CD4-positive, CD25-positive, alpha-beta regulatory T cell (primary cell): ENCODE measurements at regions not wholly inside any gene's neighbourhood (a gene's known extent, or its start where the extent isn't known, plus 50 kb on each side); places are given as distances from the start of the nearest gene placed in this dataset.

Experiments
- ATAC-seq, 2 donors: fragments of 150-1000 bp; cut with Tn5 transposase; one replicate each; pipeline ENCODE4 v1.10.0; 2021; ENCODE audit warnings: low read depth in 2 of 2, moderate number of reproducible peaks in 2 of 2, moderate library complexity in 1 of 2
- DNase-seq, 3 donors: peaks; one replicate each; pipeline versions ENCODE4 v3.0.0 to v3.0.0-alpha.2; 2012 to 2022; ENCODE audit warnings: mixed read lengths in 1 of 3
- H3K27ac ChIP-seq: one replicate; pipeline ENCODE4 v1.7.0; 2013; ENCODE audit warnings: mild to moderate bottlenecking, low read length; ENCODE audit not compliant: insufficient read depth, poor library complexity, severe bottlenecking
- H3K27me3 ChIP-seq: one replicate; pipeline ENCODE4 v1.7.0; 2013; ENCODE audit warnings: low read length; ENCODE audit not compliant: control insufficient read depth, insufficient read depth
- H3K36me3 ChIP-seq: one replicate; pipeline ENCODE4 v1.7.0; 2013; ENCODE audit warnings: mild to moderate bottlenecking, low read length, moderate library complexity; ENCODE audit not compliant: control insufficient read depth, insufficient read depth
- H3K4me1 ChIP-seq: 2 replicates; pipeline ENCODE4 v1.7.0; 2013; ENCODE audit warnings: mild to moderate bottlenecking, low read length; ENCODE audit not compliant: insufficient read depth, control insufficient read depth, poor library complexity, severe bottlenecking
- H3K4me3 ChIP-seq: one replicate; pipeline ENCODE4 v1.7.0; 2013; ENCODE audit warnings: low read depth, mild to moderate bottlenecking, low read length, moderate library complexity
- H3K9me3 ChIP-seq, 2 experiments: 1 replicate in 1 of 2; 2 replicates in 1 of 2; pipeline ENCODE4 v1.7.0; 2013; ENCODE audit warnings: low read length in 2 of 2, mild to moderate bottlenecking in 1 of 2, moderate library complexity in 1 of 2; ENCODE audit not compliant: control insufficient read depth in 2 of 2
- H3K27ac Mint-ChIP-seq, 3 donors: one replicate each; pipeline ENCODE4 v1.8.0; 2020 to 2022; ENCODE audit warnings: mild to moderate bottlenecking in 3 of 3, mixed read lengths in 3 of 3, moderate library complexity in 2 of 3
- H3K27me3 Mint-ChIP-seq: one replicate; pipeline ENCODE4 v1.8.0; 2022; ENCODE audit warnings: mild to moderate bottlenecking, mixed read lengths
- H3K36me3 Mint-ChIP-seq: one replicate; pipeline ENCODE4 v1.8.0; 2020; ENCODE audit warnings: mixed read lengths
- H3K4me1 Mint-ChIP-seq, 4 donors: one replicate each; pipeline ENCODE4 v1.8.0; 2020 to 2022; ENCODE audit warnings: mixed read lengths in 4 of 4, mild to moderate bottlenecking in 1 of 4
- H3K4me3 Mint-ChIP-seq, 4 donors: one replicate each; pipeline ENCODE4 v1.8.0; 2020 to 2022; ENCODE audit warnings: mild to moderate bottlenecking in 4 of 4, mixed read lengths in 4 of 4, moderate library complexity in 3 of 4
- H3K9me3 Mint-ChIP-seq, 7 donors: one replicate each; pipeline ENCODE4 v1.8.0; 2020 to 2022; ENCODE audit warnings: mixed read lengths in 7 of 7, mild to moderate bottlenecking in 3 of 7, moderate library complexity in 2 of 7

DNA sequence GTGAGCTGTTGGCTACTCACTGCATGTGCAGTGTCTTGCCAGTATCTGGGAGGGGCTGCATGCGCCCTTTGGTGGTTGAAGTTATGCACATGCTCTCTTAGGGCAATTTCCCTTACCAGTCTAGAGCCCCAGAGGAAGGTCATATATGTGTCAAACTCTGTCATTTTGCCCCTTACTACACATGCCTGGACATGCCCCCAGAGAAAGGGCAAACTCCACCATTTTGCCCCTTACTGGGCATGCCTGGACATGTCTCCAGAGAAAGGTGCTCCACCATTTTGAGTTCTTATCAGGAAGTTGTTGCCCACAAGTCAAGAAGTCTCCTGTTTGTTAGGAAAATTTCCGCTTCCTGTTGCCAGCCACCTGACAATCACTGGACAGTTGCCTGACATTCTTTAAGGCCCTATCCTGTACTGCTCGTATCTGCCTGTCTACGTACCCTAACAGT, 56.4 kb upstream of the PLAC8 start:
- H3K27me3 Mint-ChIP-seq = peaks cover 28% of the 10 kb centered on the region
- H3K4me3 Mint-ChIP-seq = no peak overlapping the region
- no peak for ATAC-seq
- Histone ChIP-seq H3K9me3 (no peaks in the 10 kb centered on the region), H3K27me3 (no peaks in the 10 kb centered on the region), H3K4me1 (no peaks in the 10 kb centered on the region), H3K4me3 (no peak overlapping the region), H3K27ac (no peak overlapping the region), H3K36me3 (no peaks in the 10 kb centered on the region)
- peak in 1 of 3 donors; percentile 26 for DNase-seq
- peak overlapping the region in 1 of 3 donors; percentile 86 for H3K27ac Mint-ChIP-seq
- H3K4me1 Mint-ChIP-seq = peaks cover 0 to 17% (median 8%) of the 10 kb centered on the region in 4 donors
- peaks cover 0 to 1% (median 0%) of the 10 kb centered on the region in 7 donors for H3K9me3 Mint-ChIP-seq
- H3K36me3 Mint-ChIP-seq = no peaks in the 10 kb centered on the region
